ENCODE measurements at regions not wholly inside any gene's neighbourhood (a gene's known extent, or its start where the extent isn't known, plus 50 kb on each side); places are given as distances from the start of the nearest gene placed in this dataset.

DNA sequence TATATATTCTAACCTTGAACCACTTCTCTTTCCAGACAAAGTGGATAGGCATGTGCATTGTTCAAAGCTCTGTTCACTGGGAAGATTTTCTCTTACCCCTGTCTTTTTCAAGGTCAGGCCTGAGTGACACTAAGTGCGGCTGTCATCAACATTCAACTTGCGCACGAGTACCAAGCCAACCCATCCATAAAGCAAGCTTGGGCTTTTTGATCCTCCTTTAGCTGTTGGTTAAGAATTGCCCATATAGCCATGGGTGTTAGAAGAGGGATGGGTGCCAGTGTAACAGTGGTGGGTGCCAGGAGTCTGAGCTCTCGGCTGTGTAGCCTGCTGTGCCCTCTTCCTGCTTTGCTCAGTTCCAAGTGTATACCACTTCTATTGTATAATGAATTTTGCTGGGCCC lies 136.1 kb downstream of the GLUL start (continued):
- TF ChIP-seq, protein P1, sequence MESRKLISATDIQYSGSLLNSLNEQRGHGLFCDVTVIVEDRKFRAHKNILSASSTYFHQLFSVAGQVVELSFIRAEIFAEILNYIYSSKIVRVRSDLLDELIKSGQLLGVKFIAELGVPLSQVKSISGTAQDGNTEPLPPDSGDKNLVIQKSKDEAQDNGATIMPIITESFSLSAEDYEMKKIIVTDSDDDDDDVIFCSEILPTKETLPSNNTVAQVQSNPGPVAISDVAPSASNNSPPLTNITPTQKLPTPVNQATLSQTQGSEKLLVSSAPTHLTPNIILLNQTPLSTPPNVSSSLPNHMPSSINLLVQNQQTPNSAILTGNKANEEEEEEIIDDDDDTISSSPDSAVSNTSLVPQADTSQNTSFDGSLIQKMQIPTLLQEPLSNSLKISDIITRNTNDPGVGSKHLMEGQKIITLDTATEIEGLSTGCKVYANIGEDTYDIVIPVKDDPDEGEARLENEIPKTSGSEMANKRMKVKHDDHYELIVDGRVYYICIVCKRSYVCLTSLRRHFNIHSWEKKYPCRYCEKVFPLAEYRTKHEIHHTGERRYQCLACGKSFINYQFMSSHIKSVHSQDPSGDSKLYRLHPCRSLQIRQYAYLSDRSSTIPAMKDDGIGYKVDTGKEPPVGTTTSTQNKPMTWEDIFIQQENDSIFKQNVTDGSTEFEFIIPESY (IDR thresholded peaks at IDR 0.05; ENCODE audit: extremely low read depth, insufficient replicate concordance, low read length): no peak
- no peak for TF ChIP-seq EZH2 (IDR thresholded peaks at IDR 0.05)
- TF ChIP-seq ELF1 (IDR thresholded peaks at IDR 0.05; ENCODE audit: borderline replicate concordance, low read depth): no peak
- TF ChIP-seq ZNF274 (IDR thresholded peaks at IDR 0.05; ENCODE audit: low read depth, low read length): no peak
- no peak for TF ChIP-seq JUND (IDR thresholded peaks at IDR 0.05)
- TF ChIP-seq SP1 (IDR thresholded peaks at IDR 0.05; ENCODE audit: low read depth): no peak

DNA sequence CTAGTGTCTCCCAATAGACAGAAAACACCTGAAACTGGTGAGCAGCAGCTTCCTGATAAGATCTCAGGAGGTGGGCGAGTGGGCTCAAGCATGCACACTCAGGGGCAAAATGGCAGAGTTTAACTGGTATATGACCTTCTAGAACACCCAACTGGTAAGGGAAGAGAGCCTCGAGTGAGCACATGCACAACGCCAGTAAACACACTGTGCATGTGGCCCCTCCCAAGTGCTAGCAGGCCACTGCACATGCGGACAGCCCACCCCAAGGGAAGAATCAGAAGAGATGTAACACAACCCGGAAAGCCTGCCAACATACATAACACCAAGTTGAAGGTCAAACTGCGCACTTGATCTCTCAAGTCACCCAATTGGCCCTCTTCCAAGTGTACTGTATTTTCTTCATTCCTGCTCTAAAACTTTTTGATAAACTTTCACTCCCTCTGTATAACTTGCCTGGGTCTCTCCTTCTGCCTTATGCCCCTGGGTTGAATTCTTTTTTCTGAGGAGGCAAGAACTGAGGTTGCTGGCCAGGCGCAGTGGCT lies 138.2 kb downstream of the GLUL start:
- Histone ChIP-seq H2AFZ (ENCODE audit: low read depth, low read length, poor library complexity, severe bottlenecking) (no peak overlapping the region), H3K79me2 (ENCODE audit: insufficient read depth, low read length) (no peaks in the 10 kb centered on the region), H3K9ac (ENCODE audit: low read length) (no peak overlapping the region), H3K36me3 (ENCODE audit: control insufficient read depth in 1 of 2, insufficient read depth in 2 of 2, low read length in 2 of 2) (no peaks in the 10 kb centered on the region), H3K4me3 (replicated peaks in 1 of 2; ENCODE audit: low read depth in 1 of 2, low read length in 2 of 2) (no peak overlapping the region), H3K4me1 (ENCODE audit: control insufficient read depth in 1 of 2, insufficient read depth in 2 of 2, low read length in 2 of 2) (no peaks in the 10 kb centered on the region), H3K27me3 (ENCODE audit: insufficient read depth, low read length) (no peaks in the 10 kb centered on the region), H3K4me2 (ENCODE audit: low read length) (no peak overlapping the region), H4K20me1 (ENCODE audit: insufficient read depth) (no peaks in the 10 kb centered on the region), H3K27ac (ENCODE audit: low read depth, low read length) (no peak overlapping the region), H3K9me3 (ENCODE audit: control insufficient read depth in 1 of 2, insufficient read depth in 1 of 2, low read depth in 1 of 2, low read length in 2 of 2) (no peaks in the 10 kb centered on the region), H3K9me2 (ENCODE audit: insufficient read depth) (no peaks in the 10 kb centered on the region)
- TF ChIP-seq, protein P2, sequence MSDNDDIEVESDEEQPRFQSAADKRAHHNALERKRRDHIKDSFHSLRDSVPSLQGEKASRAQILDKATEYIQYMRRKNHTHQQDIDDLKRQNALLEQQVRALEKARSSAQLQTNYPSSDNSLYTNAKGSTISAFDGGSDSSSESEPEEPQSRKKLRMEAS (IDR thresholded peaks at IDR 0.05): no peak
- no peak for TF ChIP-seq SP1 (IDR thresholded peaks at IDR 0.05; ENCODE audit: low read depth)
- TF ChIP-seq, protein P1 (IDR thresholded peaks at IDR 0.05; ENCODE audit: extremely low read depth, insufficient replicate concordance, low read length): no peak
- no peak for TF ChIP-seq ZFX (IDR thresholded peaks at IDR 0.05)
- TF ChIP-seq TCF7L2 (IDR thresholded peaks at IDR 0.05; ENCODE audit: borderline replicate concordance, extremely low read depth, insufficient read depth, insufficient read length): no peak
- no peak for TF ChIP-seq JUND (IDR thresholded peaks at IDR 0.05)
- no peak for TF ChIP-seq FOSL1 (IDR thresholded peaks at IDR 0.05; ENCODE audit: low read depth)
- no peak for TF ChIP-seq EGR1 (IDR thresholded peaks at IDR 0.05; ENCODE audit: low read depth)
- no peak for TF ChIP-seq POLR2AphosphoS5 (IDR thresholded peaks at IDR 0.05; ENCODE audit: low read depth, low read length)
- TF ChIP-seq POLR2A (IDR thresholded peaks at IDR 0.05; ENCODE audit: borderline replicate concordance, extremely low read depth, insufficient read depth, insufficient read length): no peak
- TF ChIP-seq ZNF274 (IDR thresholded peaks at IDR 0.05; ENCODE audit: low read depth, low read length): no peak
- TF ChIP-seq EZH2phosphoT487 (IDR thresholded peaks at IDR 0.05; ENCODE audit: borderline replicate concordance): no peak
- TF ChIP-seq, protein P3, sequence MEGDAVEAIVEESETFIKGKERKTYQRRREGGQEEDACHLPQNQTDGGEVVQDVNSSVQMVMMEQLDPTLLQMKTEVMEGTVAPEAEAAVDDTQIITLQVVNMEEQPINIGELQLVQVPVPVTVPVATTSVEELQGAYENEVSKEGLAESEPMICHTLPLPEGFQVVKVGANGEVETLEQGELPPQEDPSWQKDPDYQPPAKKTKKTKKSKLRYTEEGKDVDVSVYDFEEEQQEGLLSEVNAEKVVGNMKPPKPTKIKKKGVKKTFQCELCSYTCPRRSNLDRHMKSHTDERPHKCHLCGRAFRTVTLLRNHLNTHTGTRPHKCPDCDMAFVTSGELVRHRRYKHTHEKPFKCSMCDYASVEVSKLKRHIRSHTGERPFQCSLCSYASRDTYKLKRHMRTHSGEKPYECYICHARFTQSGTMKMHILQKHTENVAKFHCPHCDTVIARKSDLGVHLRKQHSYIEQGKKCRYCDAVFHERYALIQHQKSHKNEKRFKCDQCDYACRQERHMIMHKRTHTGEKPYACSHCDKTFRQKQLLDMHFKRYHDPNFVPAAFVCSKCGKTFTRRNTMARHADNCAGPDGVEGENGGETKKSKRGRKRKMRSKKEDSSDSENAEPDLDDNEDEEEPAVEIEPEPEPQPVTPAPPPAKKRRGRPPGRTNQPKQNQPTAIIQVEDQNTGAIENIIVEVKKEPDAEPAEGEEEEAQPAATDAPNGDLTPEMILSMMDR (IDR thresholded peaks at IDR 0.05 in 2 of 3, conservative IDR thresholded peaks at IDR 0.05 in 1 of 3; ENCODE audit: borderline replicate concordance in 1 of 3, insufficient read depth in 1 of 3, low read depth in 2 of 3, low read length in 2 of 3): no peak
- TF ChIP-seq SIN3A (IDR thresholded peaks at IDR 0.05; ENCODE audit: low read depth): no peak
- TF ChIP-seq EZH2 (IDR thresholded peaks at IDR 0.05): no peak
- no peak for TF ChIP-seq RAD21 (IDR thresholded peaks at IDR 0.05; ENCODE audit: low read depth)
- TF ChIP-seq, protein P4, sequence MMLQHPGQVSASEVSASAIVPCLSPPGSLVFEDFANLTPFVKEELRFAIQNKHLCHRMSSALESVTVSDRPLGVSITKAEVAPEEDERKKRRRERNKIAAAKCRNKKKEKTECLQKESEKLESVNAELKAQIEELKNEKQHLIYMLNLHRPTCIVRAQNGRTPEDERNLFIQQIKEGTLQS (IDR thresholded peaks at IDR 0.05): no peak
- TF ChIP-seq CBX3 (IDR thresholded peaks at IDR 0.05; ENCODE audit: low read depth): no peak
- DNase-seq (ENCODE audit: low read depth, low spot score): no peak
- ChIA-PET CTCF (no interaction called here), RAD21 (ENCODE audit: low non-redundant PET in 1 of 2, low total read pairs in 2 of 2, uncharacterized antibody in 2 of 2, unreplicated experiment in 2 of 2) (no interaction called here), POLR2A (no interaction called here)
- no peak for ATAC-seq
- BruUV-seq (replicated peaks): no TSS peak
- intact Hi-C loops (cut with micrococcal nuclease): no loop called here

Data from HCT116 (cell line).